ENCODE measurements at regions not wholly inside any gene's neighbourhood (a gene's known extent, or its start where the extent isn't known, plus 50 kb on each side); places are given as distances from the start of the nearest gene placed in this dataset.
"Not testable (repeated sequence)": the region's sequence is repeated elsewhere in the genome, so short reads cannot be mapped to it uniquely, and the experiment has no call there.

DNA sequence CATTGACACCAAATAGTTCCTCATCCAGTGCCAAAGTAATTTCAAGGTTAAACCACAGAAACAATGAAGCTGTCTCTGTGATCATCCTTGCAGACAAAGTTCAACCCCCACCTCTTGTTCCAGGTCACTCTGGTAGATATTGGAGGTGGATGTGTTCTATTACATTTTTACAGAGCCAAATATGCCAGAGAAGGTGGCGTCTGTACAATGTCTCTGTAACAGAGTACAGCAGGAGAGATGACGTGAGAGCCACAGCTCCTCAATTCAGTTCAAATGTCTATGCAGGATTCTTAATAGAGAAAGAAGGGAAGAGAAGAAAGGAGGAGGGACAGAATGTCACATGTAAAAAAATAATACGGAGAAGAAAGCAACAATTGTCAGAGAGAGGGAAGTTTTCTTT is 268.3 kb upstream of the OR4E1 start:
- DNase-seq: no peak

DNA sequence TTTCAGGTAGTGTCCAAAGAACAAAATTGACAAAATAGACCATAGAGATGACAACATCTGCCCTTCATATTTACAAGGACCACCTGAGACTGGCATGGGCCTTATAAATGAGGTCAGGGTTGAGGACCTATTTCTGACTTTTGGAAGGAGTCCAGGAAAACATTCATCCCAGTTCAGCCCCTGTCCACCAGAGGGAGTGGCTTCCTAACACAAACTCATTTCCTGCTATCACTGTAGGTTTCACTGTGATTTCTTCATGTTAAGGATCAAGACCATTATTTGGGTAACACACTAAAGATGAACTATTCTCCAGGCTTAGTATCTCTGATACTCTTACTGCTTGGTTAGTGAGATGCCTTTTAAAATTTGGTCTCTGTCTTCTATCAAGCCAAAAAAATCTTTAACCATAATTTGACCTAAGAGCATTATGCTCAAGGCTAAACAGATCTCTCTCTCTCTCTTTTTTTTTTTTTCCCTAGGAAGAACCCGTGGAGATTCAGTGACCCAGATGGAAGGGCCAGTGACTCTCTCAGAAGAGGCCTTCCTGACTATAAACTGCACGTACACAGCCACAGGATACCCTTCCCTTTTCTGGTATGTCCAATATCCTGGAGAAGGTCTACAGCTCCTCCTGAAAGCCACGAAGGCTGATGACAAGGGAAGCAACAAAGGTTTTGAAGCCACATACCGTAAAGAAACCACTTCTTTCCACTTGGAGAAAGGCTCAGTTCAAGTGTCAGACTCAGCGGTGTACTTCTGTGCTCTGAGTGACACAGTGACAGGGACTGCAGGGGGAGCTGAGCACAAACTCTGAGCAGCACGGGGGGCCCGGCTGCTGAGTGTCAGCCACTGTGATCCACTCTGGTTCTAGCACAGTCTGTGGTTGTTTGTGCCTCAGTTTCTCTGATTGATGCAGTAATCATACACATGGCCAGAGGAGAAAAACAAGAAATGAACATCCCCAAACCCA is 267.6 kb upstream of the OR4E1 start:
- DNase-seq: no peak

DNA sequence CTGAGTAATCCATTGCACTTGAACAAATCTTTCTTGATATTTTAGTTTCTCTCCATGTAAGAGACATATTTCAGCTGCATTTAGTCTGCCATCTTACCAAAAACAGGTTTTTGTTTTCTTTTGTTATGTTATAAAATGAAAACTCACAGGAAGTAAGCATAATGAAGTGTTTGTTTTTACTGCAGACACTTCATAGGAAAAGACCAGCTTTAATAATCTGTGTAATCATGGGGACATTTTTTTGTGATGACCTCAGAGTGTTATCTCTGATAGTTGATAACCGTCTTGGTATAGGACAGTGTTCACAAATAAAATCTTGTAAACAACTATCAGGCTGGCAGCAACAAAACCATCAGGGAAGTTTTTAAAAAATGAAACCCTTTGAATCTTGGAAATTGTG is 266.2 kb upstream of the OR4E1 start:
- DNase-seq: no peak

DNA sequence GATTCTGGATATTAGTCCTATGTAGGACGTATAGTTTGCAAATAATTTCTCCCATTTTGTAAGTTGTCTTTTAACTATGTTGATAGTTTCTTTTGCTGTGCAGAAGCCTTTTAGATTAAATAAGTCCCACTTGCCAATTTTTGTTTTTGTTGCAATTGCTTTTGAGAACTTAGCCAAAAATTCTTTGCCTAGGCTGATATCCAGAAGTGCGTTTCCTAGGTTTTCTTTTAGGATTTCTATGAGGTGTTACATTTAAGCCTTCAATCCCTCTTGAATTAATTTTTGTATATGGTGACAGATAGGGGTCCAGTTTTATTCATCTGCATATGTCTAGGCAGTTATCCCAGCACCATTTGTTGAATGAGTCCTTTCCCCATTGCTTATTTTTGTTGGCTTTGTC is 264.4 kb upstream of the OR4E1 start:
- no peak for DNase-seq

DNA sequence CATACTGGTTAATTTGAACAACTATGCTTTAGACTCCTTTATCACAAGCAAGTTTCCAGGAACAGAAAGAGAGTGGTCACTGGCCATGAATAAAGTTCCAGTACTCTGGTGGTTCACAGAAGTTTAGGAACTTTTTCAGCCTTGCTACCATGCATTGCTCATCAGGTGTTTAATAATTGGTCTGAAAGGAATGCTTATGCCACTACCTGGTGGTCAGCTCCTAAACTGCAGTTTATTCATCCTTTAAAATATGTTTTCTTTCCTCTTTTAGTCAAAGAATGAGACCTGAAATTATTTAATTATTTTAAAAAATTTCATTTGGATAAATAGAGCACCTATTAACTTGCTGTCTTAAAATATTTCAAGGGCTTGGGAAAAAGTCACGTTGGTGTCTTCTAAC is 260.1 kb upstream of the OR4E1 start:
- DNase-seq: no peak

DNA sequence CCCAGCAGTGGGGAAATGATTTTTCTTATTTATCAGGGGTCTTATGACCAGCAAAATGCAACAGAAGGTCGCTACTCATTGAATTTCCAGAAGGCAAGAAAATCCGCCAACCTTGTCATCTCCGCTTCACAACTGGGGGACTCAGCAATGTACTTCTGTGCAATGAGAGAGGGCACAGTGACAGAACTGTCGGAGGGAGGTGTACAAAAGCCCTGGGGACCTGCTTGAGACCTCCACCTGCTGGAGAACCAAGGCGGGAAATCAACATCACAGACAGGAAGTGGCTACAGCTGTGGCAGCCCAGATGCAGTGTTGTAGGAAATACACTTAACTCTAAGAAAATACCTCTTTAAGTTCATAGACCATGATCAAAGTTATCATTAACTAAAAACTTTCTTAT is 250.9 kb upstream of the OR4E1 start:
- peak; percentile 43 for DNase-seq

DNA sequence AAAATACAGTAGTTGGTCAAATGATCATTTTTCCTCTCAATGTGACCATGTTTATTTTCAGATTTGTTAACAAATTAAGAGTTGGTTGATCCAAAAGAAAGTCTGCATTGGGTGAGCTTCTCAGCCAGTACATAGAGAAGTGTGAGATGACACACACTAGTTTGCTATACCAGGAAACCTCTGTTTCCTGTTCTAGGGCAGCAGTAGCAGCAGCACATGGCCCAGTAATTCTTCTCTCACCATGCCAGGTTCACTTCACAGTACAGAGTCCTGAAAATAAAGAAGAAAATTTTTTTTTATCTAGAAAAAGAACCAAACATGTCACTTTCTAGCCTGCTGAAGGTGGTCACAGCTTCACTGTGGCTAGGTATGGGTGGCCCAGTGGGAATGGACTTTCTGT is 250.2 kb upstream of the OR4E1 start:
- DNase-seq: peak; percentile 18

DNA sequence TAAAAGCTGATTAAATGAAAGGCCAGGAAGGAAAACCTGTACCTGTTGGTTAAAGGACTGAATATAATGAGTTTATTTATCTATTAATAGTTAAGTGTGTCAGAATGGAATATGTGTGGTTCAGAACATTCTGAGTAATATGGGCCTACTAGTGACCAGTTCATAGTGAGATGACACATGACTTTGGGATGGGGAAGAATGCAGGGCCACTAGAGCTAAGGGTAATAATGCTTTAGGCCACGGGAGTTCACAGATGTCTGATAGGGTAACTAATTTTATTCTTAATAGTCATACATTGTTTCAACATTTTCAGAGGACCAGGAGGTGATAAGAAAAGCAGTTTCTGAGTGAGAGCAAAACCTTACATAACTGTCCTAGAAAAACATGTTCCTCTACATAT is 247.8 kb upstream of the OR4E1 start:
- no peak for DNase-seq

DNA sequence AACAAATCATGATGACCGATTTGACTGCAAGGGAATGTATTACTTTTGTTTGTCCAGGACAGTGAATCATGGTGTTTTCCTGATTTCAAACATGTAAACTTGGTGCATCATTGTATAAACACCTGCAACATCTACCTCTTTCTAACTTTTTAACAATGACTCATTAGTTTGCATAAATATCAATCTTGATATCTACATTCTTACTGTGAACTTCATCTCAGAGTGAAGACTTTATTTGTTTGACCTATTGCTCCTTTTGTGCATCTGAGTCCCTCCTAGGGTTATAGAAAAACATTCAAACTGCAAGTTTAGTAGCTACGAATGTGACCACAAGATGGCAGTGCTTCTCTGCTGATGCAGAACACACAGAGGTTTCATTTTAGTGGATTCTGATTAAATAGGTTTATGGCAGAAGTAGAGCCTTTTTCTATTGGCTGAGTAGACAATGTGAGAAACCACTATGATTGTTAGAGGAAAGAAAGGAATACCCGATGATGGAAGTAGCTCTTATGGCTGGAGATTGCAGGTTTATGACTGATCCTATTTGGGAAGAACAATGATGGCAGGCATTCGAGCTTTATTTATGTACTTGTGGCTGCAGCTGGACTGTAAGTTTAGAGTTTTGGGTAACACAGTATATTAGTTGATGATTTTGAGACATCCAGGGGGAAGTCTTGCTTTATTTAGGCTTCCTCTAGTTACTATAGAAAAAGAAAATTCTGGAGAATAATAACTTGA is 244.2 kb upstream of the OR4E1 start:
- peak; percentile 28 for DNase-seq

DNA sequence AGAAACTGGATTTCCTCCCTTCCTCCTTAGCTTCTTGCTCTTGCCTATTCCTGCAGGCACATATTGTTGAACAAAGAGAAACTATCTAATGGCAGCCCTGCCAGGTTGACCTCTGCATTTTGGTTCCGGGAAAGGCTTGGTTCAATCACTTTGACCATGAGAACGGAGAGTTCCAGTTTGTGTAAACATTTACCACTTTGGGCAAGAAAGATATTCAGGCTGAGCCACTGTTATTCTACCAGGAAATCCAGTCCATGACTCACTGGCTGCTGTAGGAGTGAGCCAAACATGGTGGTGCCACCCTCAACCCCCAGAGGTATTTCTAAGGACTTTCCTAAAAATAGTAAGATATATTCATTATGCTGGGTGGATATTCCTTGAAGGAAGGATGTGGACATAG is 242.2 kb upstream of the OR4E1 start:
- no peak for DNase-seq

DNA sequence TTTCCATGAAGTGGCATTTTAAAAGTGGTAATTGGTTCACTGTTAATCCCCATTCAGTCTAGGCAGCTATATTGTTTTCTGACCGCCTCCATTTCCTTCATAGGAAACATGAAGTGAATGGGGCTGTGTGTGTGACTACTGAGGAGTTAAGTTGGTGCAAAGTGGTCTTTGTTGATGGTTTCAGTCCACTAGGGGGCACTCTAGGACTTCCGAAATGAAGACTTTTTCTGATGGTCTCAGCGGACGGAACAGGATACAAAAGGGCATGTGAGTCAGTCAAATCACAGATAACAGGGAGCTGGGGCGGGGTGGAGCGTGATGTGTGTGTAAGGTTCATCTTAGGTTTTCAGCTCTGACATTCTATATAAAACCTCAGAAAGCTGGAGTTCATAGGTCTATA is 240.1 kb upstream of the OR4E1 start:
- DNase-seq: peak; percentile 22

DNA sequence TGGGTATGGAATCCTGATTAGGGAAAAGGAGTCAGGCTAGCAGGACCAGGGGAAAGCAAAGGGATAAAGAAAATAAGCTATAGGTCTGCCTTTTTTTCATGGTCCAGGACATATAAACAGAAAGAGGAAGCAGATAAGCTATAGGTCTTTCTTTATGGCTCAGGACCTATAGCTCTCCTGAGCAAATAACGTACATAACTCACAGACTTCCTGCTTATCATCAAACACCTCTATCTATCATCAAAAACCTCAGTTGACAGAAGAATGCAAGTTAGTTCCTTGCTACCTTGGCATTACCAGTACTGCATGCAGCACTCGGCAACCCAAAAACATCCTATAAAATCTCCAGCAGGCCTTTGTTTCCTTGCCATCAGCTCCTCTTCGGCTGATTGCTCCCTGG is 238.7 kb upstream of the OR4E1 start:
- DNase-seq: no peak

DNA sequence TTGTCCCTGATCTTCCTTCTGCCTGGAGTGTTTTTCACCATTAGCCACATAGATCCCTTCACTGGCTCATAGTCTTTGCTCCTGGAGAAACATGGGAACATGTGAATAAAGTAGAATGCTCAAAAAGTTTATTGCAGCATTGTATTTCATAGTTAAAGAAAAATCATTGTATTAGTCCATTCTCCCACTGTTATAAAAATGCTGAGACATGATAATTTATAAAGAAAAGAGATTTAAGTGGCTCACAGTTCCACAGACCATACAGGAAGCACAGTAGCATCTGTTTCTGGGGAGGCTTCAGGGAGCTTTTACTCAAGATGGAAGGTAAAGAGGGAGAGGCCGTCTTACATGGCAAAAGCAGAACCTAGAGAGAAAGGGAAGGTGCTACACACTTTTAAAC is 238.3 kb upstream of the OR4E1 start:
- DNase-seq: no peak

DNA sequence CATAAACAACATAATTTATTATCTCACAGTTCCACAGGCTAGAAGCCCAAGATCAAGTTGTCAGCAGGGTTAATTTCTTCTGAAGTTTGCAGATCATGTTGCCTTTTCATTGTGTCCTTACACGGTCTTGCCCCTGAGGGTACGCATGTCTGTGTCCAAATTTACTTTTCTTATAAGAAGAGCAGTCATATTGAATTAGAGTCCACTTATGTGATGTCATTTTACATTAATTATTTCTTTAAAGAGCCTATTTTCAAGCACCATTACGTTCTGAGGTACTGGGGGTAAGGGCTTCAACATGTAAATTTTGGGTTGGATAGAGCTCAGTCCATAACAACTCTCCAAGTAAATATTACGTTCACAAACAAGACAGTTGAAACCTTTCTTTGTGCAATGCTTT is 236.6 kb upstream of the OR4E1 start:
- no peak for DNase-seq

DNA sequence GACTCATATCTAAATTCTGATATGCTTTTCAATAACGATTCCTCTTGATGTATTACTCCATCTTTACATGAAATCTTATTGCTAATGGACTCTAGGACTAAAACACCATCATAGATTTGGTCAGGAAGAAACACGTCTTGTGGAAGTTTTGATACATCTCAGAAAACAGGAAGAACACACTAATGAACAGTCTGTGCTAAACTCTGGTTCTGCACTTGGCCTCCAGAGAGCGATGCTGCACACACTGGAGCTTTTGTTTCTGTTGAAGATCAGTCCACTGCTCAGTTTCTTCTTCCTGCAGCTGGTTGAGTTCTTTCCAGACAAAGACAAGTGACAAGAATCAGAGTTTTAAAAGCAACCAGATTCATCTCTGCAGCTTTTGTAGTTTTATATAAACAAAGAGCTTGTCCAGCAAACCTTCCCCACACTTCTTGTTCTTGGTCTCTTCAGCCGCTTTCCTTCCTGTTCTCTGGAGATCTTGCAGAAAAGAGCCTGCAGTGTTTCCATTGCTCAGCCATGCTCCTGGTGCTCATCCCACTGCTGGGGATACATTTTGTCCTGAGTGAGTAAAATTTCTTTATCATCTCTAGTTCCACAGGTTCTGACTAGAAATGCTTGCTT is 229.1 kb upstream of the OR4E1 start:
- DNase-seq: no peak

DNA sequence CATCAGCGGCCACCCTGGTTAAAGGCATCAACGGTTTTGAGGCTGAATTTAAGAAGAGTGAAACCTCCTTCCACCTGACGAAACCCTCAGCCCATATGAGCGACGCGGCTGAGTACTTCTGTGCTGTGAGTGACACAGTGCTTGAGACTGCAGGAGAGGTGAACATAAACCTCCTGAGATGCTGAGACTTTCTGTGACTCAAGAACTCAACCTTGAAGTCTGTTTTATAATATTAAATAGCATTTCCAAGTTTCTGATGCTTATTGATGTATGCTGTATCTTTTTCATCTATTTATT is 221.2 kb upstream of the OR4E1 start:
- not testable (repeated sequence) for DNase-seq

DNA sequence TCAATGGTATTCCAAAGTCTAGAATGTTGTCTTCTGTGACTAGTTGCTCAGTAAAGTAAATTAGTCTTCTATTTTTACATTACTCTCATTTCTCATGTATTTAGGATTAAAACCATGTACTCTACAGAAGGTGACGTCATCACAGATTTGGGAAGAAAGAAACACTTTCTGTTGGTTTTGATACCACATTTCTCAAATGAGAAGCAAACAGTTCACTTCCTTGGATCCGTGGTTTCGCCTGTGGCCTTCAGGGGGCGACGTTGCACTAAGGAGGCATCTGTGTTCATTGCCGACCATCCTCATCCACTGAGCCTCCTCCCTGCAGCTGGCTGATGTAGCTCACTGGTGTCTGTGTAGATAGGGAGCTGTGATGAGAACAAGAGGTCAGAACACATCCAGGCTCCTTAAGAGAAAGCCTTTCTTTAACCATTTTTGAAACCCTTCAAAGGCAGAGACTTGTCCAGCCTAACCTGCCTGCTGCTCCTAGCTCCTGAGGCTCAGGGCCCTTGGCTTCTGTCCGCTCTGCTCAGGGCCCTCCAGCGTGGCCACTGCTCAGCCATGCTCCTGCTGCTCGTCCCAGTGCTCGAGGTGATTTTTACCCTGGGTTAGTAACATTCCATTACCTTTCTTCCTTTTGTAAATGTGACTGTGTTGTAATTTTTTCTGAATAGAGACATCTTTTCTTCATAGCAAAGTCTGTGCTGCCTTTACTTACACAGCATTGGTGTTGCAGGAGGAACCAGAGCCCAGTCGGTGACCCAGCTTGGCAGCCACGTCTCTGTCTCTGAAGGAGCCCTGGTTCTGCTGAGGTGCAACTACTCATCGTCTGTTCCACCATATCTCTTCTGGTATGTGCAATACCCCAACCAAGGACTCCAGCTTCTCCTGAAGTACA is 220.6 kb upstream of the OR4E1 start:
- DNase-seq: no peak

DNA sequence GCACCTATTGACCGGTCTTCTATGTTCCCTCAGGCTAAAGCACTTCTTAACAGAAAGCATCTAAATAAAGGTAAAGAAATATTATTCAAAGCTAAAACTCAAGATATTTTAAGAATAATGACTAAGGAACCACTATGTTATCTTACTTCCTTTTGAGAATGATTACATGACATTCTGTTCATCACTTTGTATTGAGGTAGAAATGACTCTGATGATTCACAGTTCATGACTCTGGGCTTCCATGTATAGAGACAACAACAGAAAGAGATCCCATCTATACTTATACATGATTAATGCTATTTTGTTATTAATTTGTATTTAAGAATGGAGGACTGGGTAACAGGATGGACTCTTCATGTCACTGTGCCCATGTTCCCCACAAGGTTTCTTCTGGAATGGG is 218.3 kb upstream of the OR4E1 start:
- DNase-seq: no peak

DNA sequence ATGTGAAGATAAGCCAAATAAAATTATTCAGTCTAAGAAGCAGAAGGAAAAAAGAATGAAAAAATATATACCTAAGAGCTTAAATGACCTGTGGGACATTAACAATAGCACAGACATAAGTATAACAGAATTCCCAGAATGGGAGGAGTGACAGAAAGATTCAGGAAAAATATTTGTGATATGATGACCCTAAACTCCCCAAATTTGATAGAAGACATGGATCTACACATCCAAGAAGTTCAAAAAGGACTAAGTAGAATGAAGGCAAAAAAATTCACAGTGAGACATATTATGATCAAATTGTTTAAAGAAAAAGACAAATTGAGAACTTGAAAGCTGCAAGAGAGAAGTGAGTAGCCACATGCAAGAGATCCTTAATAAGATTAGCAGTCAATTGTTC is 211.4 kb upstream of the OR4E1 start:
- no peak for DNase-seq

DNA sequence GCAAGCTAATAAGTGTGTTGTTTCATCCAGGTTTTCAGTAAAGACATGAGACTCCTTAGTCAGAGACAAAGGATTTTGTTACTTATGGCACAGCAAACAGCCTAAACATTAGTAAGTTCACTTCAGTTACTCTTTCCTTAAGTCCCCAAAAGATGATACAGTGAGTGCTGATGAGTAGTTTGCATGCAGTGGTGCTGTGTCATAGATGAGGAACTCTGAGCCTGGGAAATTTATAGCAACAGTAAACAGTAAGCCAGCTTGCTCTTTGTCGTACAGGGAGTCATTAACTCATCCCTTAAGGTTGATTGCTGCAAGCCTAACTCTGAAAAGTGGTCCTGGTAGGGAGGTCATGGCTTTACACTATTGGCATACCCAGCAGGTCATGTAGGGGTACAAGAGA is 208.6 kb upstream of the OR4E1 start:
- DNase-seq: no peak

DNA sequence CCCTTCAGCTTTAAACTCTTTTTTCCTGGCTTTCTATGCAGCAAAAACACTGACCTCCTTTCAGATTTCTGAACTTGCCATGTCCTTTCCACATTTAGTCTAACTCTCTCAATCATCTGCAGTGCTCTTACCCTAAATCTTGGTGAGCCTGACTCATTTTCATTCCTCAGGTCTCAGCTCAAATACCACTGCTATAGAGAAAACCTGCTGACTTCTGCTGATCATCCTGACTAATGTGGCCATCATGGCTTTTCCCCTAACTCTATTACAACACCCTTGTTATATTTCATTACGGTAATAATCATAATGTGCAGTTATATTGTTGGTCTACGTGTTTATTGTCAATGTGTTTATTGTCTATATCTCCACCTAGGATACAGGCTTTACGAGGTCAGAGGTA is 207.3 kb upstream of the OR4E1 start:
- DNase-seq: no peak

DNA sequence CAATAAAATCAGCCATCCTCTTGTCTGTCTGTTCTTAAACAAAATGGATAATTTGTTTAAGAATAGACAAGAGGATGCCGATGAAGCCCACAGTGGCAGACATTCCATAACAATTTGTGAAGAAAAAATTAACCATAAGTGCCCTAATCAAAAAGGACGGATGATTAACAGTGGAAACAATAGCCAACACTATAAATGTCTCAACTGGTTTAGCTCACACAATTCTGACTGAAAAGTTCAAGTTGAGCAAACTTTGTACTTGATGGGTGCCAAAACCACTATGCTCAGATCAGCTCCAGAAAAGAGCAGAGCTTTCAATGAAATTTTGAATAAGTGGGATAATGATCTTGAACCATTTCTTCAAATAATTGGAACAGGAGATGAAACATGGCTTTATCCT is 202.2 kb upstream of the OR4E1 start:
- no peak for DNase-seq

DNA sequence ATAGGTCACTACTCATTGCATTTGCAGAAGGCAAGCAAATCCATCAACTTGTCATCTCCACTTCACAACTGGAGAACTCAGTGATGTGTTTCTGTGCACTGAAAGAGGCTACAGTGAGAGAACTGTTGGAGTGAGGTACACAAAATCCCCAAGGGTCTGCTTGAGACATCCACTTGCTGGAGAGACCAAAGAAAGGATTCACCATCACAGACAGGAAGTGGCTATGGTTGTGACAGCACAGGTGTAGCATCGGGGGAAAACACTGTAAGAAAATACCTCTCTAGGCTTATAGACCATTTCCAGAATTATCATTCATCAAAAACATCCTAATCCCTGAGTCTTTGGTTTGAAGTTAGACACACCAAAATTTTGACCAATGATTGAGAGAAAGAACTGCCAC is 201.3 kb upstream of the OR4E1 start:
- no peak for DNase-seq
